RWPE2 (cell line): ENCODE measurements at regions not wholly inside any gene's neighbourhood (a gene's known extent, or its start where the extent isn't known, plus 50 kb on each side); places are given as distances from the start of the nearest gene placed in this dataset.

Source experiments
- ATAC-seq: fragments of 200-7000 bp; cut with Tn5 transposase; 3 replicates; pipeline ENCODE4 v1.9.1; 2021; ENCODE audit warnings: low read depth
- DNase-seq: peaks from one replicate; pipeline ENCODE4 v3.0.0-alpha.2; 2020; ENCODE audit warnings: low spot score
- H3K27ac ChIP-seq: fragments of 450-650 bp; 2 replicates; pipeline ENCODE4 v1.5.1; 2017; ENCODE audit warnings: mild to moderate bottlenecking; ENCODE audit not compliant: poor library complexity, severe bottlenecking
- H3K27me3 ChIP-seq: fragments of 250-450 bp; sonication (Bioruptor Pico); 2 replicates; pipeline ENCODE4 v1.5.1; 2021; ENCODE audit warnings: mild to moderate bottlenecking, moderate library complexity; ENCODE audit not compliant: insufficient read depth, poor library complexity, severe bottlenecking
- H3K36me3 ChIP-seq: fragments of 250-450 bp; sonication (Bioruptor Pico); 2 replicates; pipeline ENCODE4 v1.5.1; 2020; ENCODE audit warnings: low read depth, mild to moderate bottlenecking, moderate library complexity
- H3K4me1 ChIP-seq: fragments of 250-450 bp; sonication (Bioruptor Pico); 2 replicates; pipeline ENCODE4 v1.5.1; 2021; ENCODE audit warnings: mild to moderate bottlenecking, moderate library complexity; ENCODE audit not compliant: insufficient read depth, poor library complexity, severe bottlenecking
- H3K4me3 ChIP-seq: fragments of 250-450 bp; sonication (Bioruptor Pico); 2 replicates; pipeline ENCODE4 v1.5.1; 2021; ENCODE audit warnings: mild to moderate bottlenecking, moderate library complexity; ENCODE audit not compliant: severe bottlenecking
- H3K9me3 ChIP-seq: fragments of 250-450 bp; sonication (Bioruptor Pico); 2 replicates; pipeline ENCODE4 v1.5.1; 2021; ENCODE audit warnings: mild to moderate bottlenecking, moderate library complexity; ENCODE audit not compliant: severe bottlenecking
- CTCF ChIP-seq: fragments of 450-650 bp; IDR thresholded peaks from one replicate; pipeline ENCODE4 v1.5.1; 2017; ENCODE audit warnings: mild to moderate bottlenecking, moderate library complexity; ENCODE audit not compliant: poor library complexity, severe bottlenecking

- DNase-seq (no peak), ATAC-seq (no peak)
- no peaks in the 10 kb centered on the region for H3K36me3 ChIP-seq
- H3K27me3 ChIP-seq = no peaks in the 10 kb centered on the region
- H3K4me1 ChIP-seq = no peaks in the 10 kb centered on the region
- H3K4me3 ChIP-seq = no peak overlapping the region
- H3K9me3 ChIP-seq = no peaks in the 10 kb centered on the region
- no peak overlapping the region for H3K27ac ChIP-seq
- TF ChIP-seq CTCF = no peak
These were observed 310.4 kb downstream of the KCNC2 start for GRCh38 chr12:74899031-74899829.

- no peak for TF ChIP-seq CTCF
- no peaks in the 10 kb centered on the region for H3K27me3 ChIP-seq
- H3K4me3 ChIP-seq = no peak overlapping the region
- no peaks in the 10 kb centered on the region for H3K4me1 ChIP-seq
- DNase-seq = no peak
- H3K9me3 ChIP-seq = no peaks in the 10 kb centered on the region
- ATAC-seq = no peak
- no peaks in the 10 kb centered on the region for H3K36me3 ChIP-seq
- no peak overlapping the region for H3K27ac ChIP-seq
These were observed 309.4 kb downstream of the KCNC2 start for GRCh38 chr12:74900232-74900631.

- ATAC-seq (peak; percentile 67; the same call in 1 of the 3 replicates), DNase-seq (no peak)
- H3K9me3 ChIP-seq = no peaks in the 10 kb centered on the region
- TF ChIP-seq CTCF = no peak
- H3K4me1 ChIP-seq = no peaks in the 10 kb centered on the region
- no peaks in the 10 kb centered on the region for H3K27me3 ChIP-seq
- no peaks in the 10 kb centered on the region for H3K36me3 ChIP-seq
- no peak overlapping the region for H3K4me3 ChIP-seq
- H3K27ac ChIP-seq = no peak overlapping the region
These were observed 306.1 kb downstream of the KCNC2 start for GRCh38 chr12:74903522-74903921.

- H3K9me3 ChIP-seq = no peaks in the 10 kb centered on the region
- H3K4me1 ChIP-seq = no peaks in the 10 kb centered on the region
- peak; percentile 42; the same call in 1 of the 3 replicates for ATAC-seq
- H3K27ac ChIP-seq = no peak overlapping the region
- DNase-seq = no peak
- no peaks in the 10 kb centered on the region for H3K27me3 ChIP-seq
- TF ChIP-seq CTCF = no peak
- H3K4me3 ChIP-seq = no peak overlapping the region
- H3K36me3 ChIP-seq = no peaks in the 10 kb centered on the region
These were observed 303.4 kb downstream of the KCNC2 start for GRCh38 chr12:74906224-74906623.

GRCh38 chr12:74910831-74911230, 298.8 kb downstream of the KCNC2 start:
- no peaks in the 10 kb centered on the region for H3K4me1 ChIP-seq
- DNase-seq (no peak), ATAC-seq (no peak)
- no peaks in the 10 kb centered on the region for H3K9me3 ChIP-seq
- no peak for TF ChIP-seq CTCF
- no peak overlapping the region for H3K4me3 ChIP-seq
- H3K36me3 ChIP-seq = no peaks in the 10 kb centered on the region
- no peaks in the 10 kb centered on the region for H3K27me3 ChIP-seq
- no peak overlapping the region for H3K27ac ChIP-seq
